COLO668 (cell line): ENCODE measurements at regions not wholly inside any gene's neighbourhood (a gene's known extent, or its start where the extent isn't known, plus 50 kb on each side); places are given as distances from the start of the nearest gene placed in this dataset.
"Not testable (repeated sequence)": the region's sequence is repeated elsewhere in the genome, so short reads cannot be mapped to it uniquely, and the experiment has no call there.

Source experiments
- DNase-seq: peaks from one replicate; lab custom pipeline; 2025; ENCODE audit not compliant: unreplicated experiment; lab: John Stamatoyannopoulos, UW

- not testable (repeated sequence) for DNase-seq
Observed at GRCh38 chr9:104195142-104195541, 101.0 kb downstream of the SMC2 start.

- no peak for DNase-seq
Observed at GRCh38 chr9:104200456-104200994, 106.4 kb downstream of the SMC2 start.

GRCh38 chr9:104206766-104207165, 112.7 kb downstream of the SMC2 start:
- no peak for DNase-seq

GRCh38 chr9:104209387-104209786, 115.3 kb downstream of the SMC2 start:
- no peak for DNase-seq

- DNase-seq: no peak
Observed at GRCh38 chr9:104227108-104227507, 133.0 kb downstream of the SMC2 start.

- no peak for DNase-seq
Observed at GRCh38 chr9:104232781-104233341, 138.8 kb downstream of the SMC2 start.

- DNase-seq: no peak
Observed at GRCh38 chr9:104233366-104233765, 139.3 kb downstream of the SMC2 start.

GRCh38 chr9:104234632-104235337, 140.7 kb downstream of the SMC2 start:
- not testable (repeated sequence) for DNase-seq

GRCh38 chr9:104235347-104236120, 141.4 kb downstream of the SMC2 start:
- not testable (repeated sequence) for DNase-seq

GRCh38 chr9:104238668-104239067, 144.6 kb downstream of the SMC2 start:
- DNase-seq: no peak

- DNase-seq: no peak
Observed at GRCh38 chr9:104240890-104241289, 146.8 kb downstream of the SMC2 start.

GRCh38 chr9:104245925-104246324, 151.8 kb downstream of the SMC2 start:
- DNase-seq: no peak

GRCh38 chr9:104247899-104248460, 153.9 kb downstream of the SMC2 start:
- no peak for DNase-seq

- DNase-seq: no peak
Observed at GRCh38 chr9:104256031-104256695, 162.1 kb downstream of the SMC2 start.

- DNase-seq: no peak
Observed at GRCh38 chr9:104256696-104257062, 162.6 kb downstream of the SMC2 start.

GRCh38 chr9:104258296-104259011, 164.3 kb downstream of the SMC2 start:
- DNase-seq: no peak

GRCh38 chr9:104260004-104260403, 165.9 kb downstream of the SMC2 start:
- no peak for DNase-seq

- DNase-seq: no peak
Observed at GRCh38 chr9:104263942-104264341, 169.8 kb downstream of the SMC2 start.

GRCh38 chr9:104264431-104264830, 170.3 kb downstream of the SMC2 start:
- DNase-seq: no peak

GRCh38 chr9:104269374-104269773, 175.3 kb downstream of the SMC2 start:
- DNase-seq: no peak
